IMR-90 (cell line): ENCODE measurements at regions not wholly inside any gene's neighbourhood (a gene's known extent, or its start where the extent isn't known, plus 50 kb on each side); places are given as distances from the start of the nearest gene placed in this dataset.

ENCODE experiments used
- ATAC-seq: fragments of 200-7000 bp; cut with Tn5 transposase; 2 replicates; pipeline ENCODE4 v1.9.1; 2020; ENCODE audit warnings: low read depth, mild to moderate bottlenecking, moderate library complexity
- BruUV-seq: library from RNA; stranded (reverse); fragments of 400-500 nt; replicated peaks from 2 replicates; lab custom pipeline; 2021; lab: Mats Ljungman, UMichigan
- CTCF ChIA-PET: fragments of 300-600 bp; formaldehyde crosslinking; extraction: SDS; loops from one replicate; lab custom pipeline; 2021; ENCODE audit warnings: antibody characterized with exemption; lab: Yijun Ruan, JAX
- POLR2A ChIA-PET: fragments of 300-600 bp; sonication (Branson Sonifier 250); formaldehyde crosslinking; loops from one replicate; lab custom pipeline; 2022; ENCODE audit warnings: antibody characterized with exemption; ENCODE audit not compliant: unreplicated experiment; lab: Charles Lee
- DNase-seq: peaks from one replicate; pipeline ENCODE4 v3.0.0; 2013
- H2AFZ ChIP-seq: replicated peaks from 2 replicates; pipeline ENCODE3; 2013; ENCODE audit warnings: low read length, mild to moderate bottlenecking; ENCODE audit not compliant: poor library complexity
- H2AK5ac ChIP-seq: 2 replicates; pipeline ENCODE4 v1.6.1; 2013; ENCODE audit warnings: low read depth, low read length, inconsistent platforms
- H2AK9ac ChIP-seq: replicated peaks from 2 replicates; pipeline ENCODE3; 2013; ENCODE audit warnings: mild to moderate bottlenecking, low read depth, low read length, moderate library complexity; ENCODE audit not compliant: poor library complexity
- H2BK120ac ChIP-seq: 2 replicates; pipeline ENCODE4 v1.6.1; 2013; ENCODE audit warnings: low read depth, low read length, inconsistent platforms
- H2BK15ac ChIP-seq: 3 replicates; pipeline ENCODE4 v1.6.1; 2013; ENCODE audit warnings: low read depth, low read length, inconsistent platforms
- H2BK20ac ChIP-seq: 2 replicates; pipeline ENCODE4 v1.6.1; 2013; ENCODE audit warnings: low read depth, mild to moderate bottlenecking, inconsistent platforms, low read length, moderate library complexity
- H2BK5ac ChIP-seq: 2 replicates; pipeline ENCODE4 v1.6.1; 2013; ENCODE audit warnings: mild to moderate bottlenecking, low read depth, low read length, inconsistent platforms; ENCODE audit not compliant: poor library complexity, severe bottlenecking
- H3K14ac ChIP-seq: replicated peaks from 2 replicates; pipeline ENCODE4 v1.6.1; 2013; ENCODE audit warnings: low read depth, low read length, inconsistent platforms
- H3K18ac ChIP-seq: 2 replicates; pipeline ENCODE4 v1.6.1; 2013; ENCODE audit warnings: low read depth, low read length, control low read depth
- H3K23ac ChIP-seq: 2 replicates; pipeline ENCODE4 v1.6.1; 2013; ENCODE audit warnings: low read depth, low read length, inconsistent platforms
- H3K27ac ChIP-seq: 2 replicates; pipeline ENCODE4 v1.5.1; 2013; ENCODE audit warnings: mild to moderate bottlenecking, control low read depth, low read length; ENCODE audit not compliant: insufficient read depth
- H3K27me3 ChIP-seq: 2 replicates; pipeline ENCODE4 v1.6.1; 2013; ENCODE audit warnings: low read length; ENCODE audit not compliant: control insufficient read depth, insufficient read depth
- H3K36me3 ChIP-seq: 2 replicates; pipeline ENCODE4 v1.6.1; 2013; ENCODE audit warnings: low read length, mixed read lengths; ENCODE audit not compliant: control insufficient read depth, insufficient read depth
- H3K4ac ChIP-seq: 2 replicates; pipeline ENCODE4 v1.6.1; 2013; ENCODE audit warnings: low read depth, low read length, inconsistent platforms
- H3K4me1 ChIP-seq: 2 replicates; pipeline ENCODE4 v1.6.1; 2013; ENCODE audit warnings: low read length, mixed read lengths; ENCODE audit not compliant: control insufficient read depth, insufficient read depth
- H3K4me2 ChIP-seq: 2 replicates; pipeline ENCODE4 v1.6.1; 2013; ENCODE audit warnings: low read depth, mild to moderate bottlenecking, control low read depth, low read length, moderate library complexity
- H3K4me3 ChIP-seq: 2 replicates; pipeline ENCODE4 v1.5.1; 2013; ENCODE audit warnings: low read depth, mild to moderate bottlenecking, control low read depth, low read length, moderate library complexity; ENCODE audit not compliant: insufficient read depth
- H3K56ac ChIP-seq: 2 replicates; pipeline ENCODE4 v1.6.1; 2013; ENCODE audit warnings: low read length, inconsistent platforms; ENCODE audit not compliant: insufficient read depth; ENCODE audit errors: extremely low read depth
- H3K79me1 ChIP-seq, 2 experiments: 2 replicates each; pipeline ENCODE4 v1.6.1; 2013; ENCODE audit warnings: low read length in 2 of 2, inconsistent platforms in 1 of 2, low read depth in 1 of 2
- H3K9ac ChIP-seq: 2 replicates; pipeline ENCODE4 v1.6.1; 2013; ENCODE audit warnings: low read depth, low read length, control low read depth
- H3K9me1 ChIP-seq: 2 replicates; pipeline ENCODE4 v1.6.1; 2013; ENCODE audit warnings: low read length, inconsistent platforms; ENCODE audit not compliant: insufficient read depth
- H3K9me3 ChIP-seq: 2 replicates; pipeline ENCODE4 v1.6.1; 2013; ENCODE audit warnings: low read length; ENCODE audit not compliant: control insufficient read depth, insufficient read depth
- H4K20me1 ChIP-seq: 2 replicates; pipeline ENCODE4 v1.6.1; 2013; ENCODE audit warnings: low read length, inconsistent platforms; ENCODE audit not compliant: insufficient read depth
- H4K5ac ChIP-seq: 2 replicates; pipeline ENCODE4 v1.6.1; 2013; ENCODE audit warnings: mild to moderate bottlenecking, low read depth, low read length, control low read depth
- H4K8ac ChIP-seq, 2 experiments: 2 replicates each; pipeline ENCODE4 v1.6.1; 2013; ENCODE audit warnings: low read depth in 2 of 2, low read length in 2 of 2, control low read depth in 1 of 2, inconsistent platforms in 1 of 2
- H4K91ac ChIP-seq: 2 replicates; pipeline ENCODE4 v1.6.1; 2013; ENCODE audit warnings: low read depth, low read length, inconsistent platforms; ENCODE audit not compliant: insufficient read depth
- BHLHE40 ChIP-seq: fragments of 150-350 bp; IDR thresholded peaks from 2 replicates; pipeline ENCODE4 v1.6.1; 2016; ENCODE audit warnings: mild to moderate bottlenecking, low read depth, low read length
- CEBPB ChIP-seq: IDR thresholded peaks from 2 replicates; pipeline ENCODE4 v1.6.1; 2012; ENCODE audit warnings: low read depth, low read length, improper control_type of control experiment
- CHD1 ChIP-seq: IDR thresholded peaks from 2 replicates; pipeline ENCODE4 v1.6.1; 2012; ENCODE audit warnings: low read depth, low read length, improper control_type of control experiment
- CTCF ChIP-seq: conservative IDR thresholded peaks from 2 replicates; pipeline ENCODE4 v1.5.1; 2012; ENCODE audit warnings: mild to moderate bottlenecking, low read depth, low read length, improper control_type of control experiment
- MAFK ChIP-seq: IDR thresholded peaks from 2 replicates; pipeline ENCODE4 v1.6.1; 2012; ENCODE audit warnings: low read depth, low read length, improper control_type of control experiment
- MAZ ChIP-seq: IDR thresholded peaks from 2 replicates; pipeline ENCODE4 v1.6.1; 2012; ENCODE audit warnings: low read depth, mild to moderate bottlenecking, low read length, improper control_type of control experiment, moderate library complexity, borderline replicate concordance
- NFE2L2 ChIP-seq: fragments of 150-350 bp; IDR thresholded peaks from 2 replicates; pipeline ENCODE4 v1.6.1; 2016; ENCODE audit warnings: low read depth, mild to moderate bottlenecking, low read length
- POLR2A ChIP-seq: IDR thresholded peaks from 2 replicates; pipeline ENCODE4 v1.6.1; 2012; ENCODE audit warnings: mild to moderate bottlenecking, low read depth, low read length
- RAD21 ChIP-seq: IDR thresholded peaks from 2 replicates; pipeline ENCODE4 v1.6.1; 2012; ENCODE audit warnings: low read length, improper control_type of control experiment
- RFX5 ChIP-seq: IDR thresholded peaks from 2 replicates; pipeline ENCODE4 v1.8.0; 2012; ENCODE audit warnings: low read depth, mild to moderate bottlenecking, low read length, moderate library complexity
- WGBS, 2 experiments: methylation state at CpG; one replicate each; pipeline versions ENCODE4 v1.1.5 to v1.1.7; 2013; ENCODE audit warnings: missing lambda C conversion rate in 2 of 2; ENCODE audit not compliant: insufficient read length in 1 of 2; ENCODE audit errors: extremely low coverage in 2 of 2; 5-methylcytosine and 5-hydroxymethylcytosine counted together
- dilution Hi-C: fragments of 300-500 bp; cut with HindIII; formaldehyde crosslinking; loops from one replicate; pipeline ENCODE4 v1.14.3; 2018; ENCODE audit warnings: low sequenced_read_pairs; ENCODE audit not compliant: unreplicated experiment
- in situ Hi-C: fragments of 300-500 bp; cut with MboI; formaldehyde crosslinking; loops from 3 replicates; pipeline ENCODE4 v1.14.3; 2019; ENCODE audit warnings: low sequenced_read_pairs, inconsistent platforms, mixed read lengths
- intact Hi-C: fragments of 100-400 bp; cut with micrococcal nuclease; formaldehyde crosslinking; loops from 2 replicates; pipeline ENCODE4 v1.10.0; 2022
- TF ChIP-seq, protein P1 (sequence below): fragments of 150-350 bp; IDR thresholded peaks from 2 replicates; pipeline ENCODE4 v1.6.1; 2017; ENCODE audit warnings: mild to moderate bottlenecking, antibody characterized with exemption, low read length, low read depth
- TF ChIP-seq, protein P2 (sequence below): fragments of 150-350 bp; IDR thresholded peaks from 2 replicates; pipeline ENCODE4 v1.6.1; 2016; ENCODE audit warnings: low read depth, mild to moderate bottlenecking, low read length, moderate library complexity, borderline replicate concordance

DNA sequence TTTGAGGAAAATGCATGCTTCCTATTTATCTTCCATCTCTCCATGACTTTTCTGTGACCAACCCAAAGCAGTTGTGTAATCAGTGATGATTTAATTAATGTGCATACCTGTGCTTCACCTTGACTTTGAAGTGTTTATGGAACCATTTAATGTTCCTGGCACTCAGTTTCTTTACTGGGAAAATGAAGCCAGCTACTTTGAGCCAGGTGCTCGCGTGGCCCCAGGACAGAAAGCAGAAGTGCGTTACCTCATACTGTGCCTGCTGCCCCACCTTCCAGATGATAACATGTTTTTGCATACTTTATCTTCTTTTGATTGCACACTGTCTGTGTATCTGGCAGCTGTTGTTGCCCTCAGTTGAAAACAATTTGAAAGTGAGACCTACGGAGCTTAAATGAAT lies 61.3 kb downstream of the PMAIP1 start:
- intact Hi-C loops (no loop called here), dilution Hi-C loops (no loop called here), in situ Hi-C loops (no loop called here)
- Histone ChIP-seq H3K23ac (no peak overlapping the region), H3K79me1 (no peaks in the 10 kb centered on the region), H3K18ac (no peak overlapping the region), H3K4me2 (no peak overlapping the region), H3K27me3 (peaks cover 4% of the 10 kb centered on the region), H3K4me1 (peaks cover 4% of the 10 kb centered on the region), H2AK5ac (no peak overlapping the region), H3K56ac (no peak overlapping the region), H2BK120ac (no peak overlapping the region), H2AFZ (no peak overlapping the region), H4K20me1 (no peaks in the 10 kb centered on the region), H2BK15ac (no peak overlapping the region), H3K9ac (no peak overlapping the region), H4K5ac (no peak overlapping the region), H3K4me3 (no peak overlapping the region), H3K36me3 (no peaks in the 10 kb centered on the region), H2BK5ac (no peak overlapping the region), H3K9me3 (no peaks in the 10 kb centered on the region), H3K4ac (no peak overlapping the region), H4K91ac (no peak overlapping the region), H3K9me1 (peaks cover 2% of the 10 kb centered on the region; the same call in 1 of the 2 replicates), H3K27ac (no peak overlapping the region), H3K14ac (no peak overlapping the region), H2BK20ac (no peak overlapping the region), H2AK9ac (no peak overlapping the region), H4K8ac (no peak overlapping the region)
- TF ChIP-seq, protein P1, sequence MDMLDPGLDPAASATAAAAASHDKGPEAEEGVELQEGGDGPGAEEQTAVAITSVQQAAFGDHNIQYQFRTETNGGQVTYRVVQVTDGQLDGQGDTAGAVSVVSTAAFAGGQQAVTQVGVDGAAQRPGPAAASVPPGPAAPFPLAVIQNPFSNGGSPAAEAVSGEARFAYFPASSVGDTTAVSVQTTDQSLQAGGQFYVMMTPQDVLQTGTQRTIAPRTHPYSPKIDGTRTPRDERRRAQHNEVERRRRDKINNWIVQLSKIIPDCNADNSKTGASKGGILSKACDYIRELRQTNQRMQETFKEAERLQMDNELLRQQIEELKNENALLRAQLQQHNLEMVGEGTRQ: no peak
- no peak for TF ChIP-seq CHD1
- no peak for TF ChIP-seq NFE2L2
- TF ChIP-seq CEBPB: no peak
- no peak for TF ChIP-seq BHLHE40
- no peak for TF ChIP-seq CTCF
- no peak for TF ChIP-seq POLR2A
- no peak for TF ChIP-seq MAZ
- TF ChIP-seq, protein P2, sequence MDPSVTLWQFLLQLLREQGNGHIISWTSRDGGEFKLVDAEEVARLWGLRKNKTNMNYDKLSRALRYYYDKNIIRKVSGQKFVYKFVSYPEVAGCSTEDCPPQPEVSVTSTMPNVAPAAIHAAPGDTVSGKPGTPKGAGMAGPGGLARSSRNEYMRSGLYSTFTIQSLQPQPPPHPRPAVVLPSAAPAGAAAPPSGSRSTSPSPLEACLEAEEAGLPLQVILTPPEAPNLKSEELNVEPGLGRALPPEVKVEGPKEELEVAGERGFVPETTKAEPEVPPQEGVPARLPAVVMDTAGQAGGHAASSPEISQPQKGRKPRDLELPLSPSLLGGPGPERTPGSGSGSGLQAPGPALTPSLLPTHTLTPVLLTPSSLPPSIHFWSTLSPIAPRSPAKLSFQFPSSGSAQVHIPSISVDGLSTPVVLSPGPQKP: no peak
- no peak for TF ChIP-seq RAD21
- TF ChIP-seq RFX5: no peak
- no peak for TF ChIP-seq MAFK
- WGBS, 2 experiments: 92% methylated on average over 2 of the region's 4 CpGs; no CpG with 5 or more reads in 1 of the 2 experiments
- ChIA-PET CTCF (no interaction called here), POLR2A (interaction anchor here (0.6 kb wide), 1 partner anchor 64 kb away, joined by 3 read pairs; no protein-coding TSS in a partner anchor)
- no TSS peak for BruUV-seq
- DNase-seq: no peak
- no peak for ATAC-seq
